PC-9 (cell line): ENCODE measurements at regions not wholly inside any gene's neighbourhood (a gene's known extent, or its start where the extent isn't known, plus 50 kb on each side); places are given as distances from the start of the nearest gene placed in this dataset.

Experiments used
- BruUV-seq: library from RNA; stranded (reverse); fragments of 400-500 nt; replicated peaks from 2 replicates; lab custom pipeline; 2021; lab: Mats Ljungman, UMichigan
- CTCF ChIA-PET: fragments of 300-600 bp; sonication (Branson Sonifier 250); formaldehyde crosslinking; loops from one replicate; lab custom pipeline; 2022; ENCODE audit warnings: antibody characterized with exemption; lab: Charles Lee
- POLR2A ChIA-PET: fragments of 300-600 bp; sonication (Branson Sonifier 250); formaldehyde crosslinking; loops from one replicate; lab custom pipeline; 2022; ENCODE audit warnings: antibody characterized with exemption; ENCODE audit not compliant: unreplicated experiment; lab: Charles Lee
- DNase-seq, 2 experiments: peaks; one replicate each; pipeline versions ENCODE4 v3.0.0 to v3.0.0-alpha.2; 2015 to 2022; ENCODE audit warnings: mixed read lengths in 1 of 2
- H2AFZ ChIP-seq: fragments of 200-600 bp; sonication (generic); 2 replicates; pipeline ENCODE4 v1.8.1; 2017; ENCODE audit warnings: antibody characterized with exemption
- H3F3A ChIP-seq: fragments of 200-600 bp; sonication (generic); 2 replicates; pipeline ENCODE4 v1.8.1; 2017; ENCODE audit warnings: antibody characterized with exemption, mild to moderate bottlenecking, low read depth; ENCODE audit not compliant: insufficient read depth
- H3K27ac ChIP-seq: fragments of 200-600 bp; sonication (generic); 2 replicates; pipeline ENCODE4 v1.6.1; 2016; ENCODE audit warnings: mixed run types
- H3K27me3 ChIP-seq: fragments of 200-600 bp; sonication (generic); 2 replicates; pipeline ENCODE4 v1.6.1; 2016; ENCODE audit warnings: low read depth, mixed run types; ENCODE audit not compliant: insufficient read depth
- H3K36me3 ChIP-seq: fragments of 200-600 bp; sonication (generic); 2 replicates; pipeline ENCODE4 v1.6.1; 2016; ENCODE audit warnings: low read depth, mixed run types
- H3K4me1 ChIP-seq: fragments of 200-600 bp; sonication (generic); replicated peaks from 2 replicates; pipeline ENCODE4 v1.6.1; 2016; ENCODE audit warnings: mixed run types; ENCODE audit not compliant: insufficient read depth
- H3K4me2 ChIP-seq: fragments of 200-600 bp; sonication (generic); 2 replicates; pipeline ENCODE4 v1.6.1; 2017; ENCODE audit warnings: mixed run types
- H3K4me3 ChIP-seq: fragments of 200-600 bp; sonication (generic); 2 replicates; pipeline ENCODE4 v1.6.1; 2016; ENCODE audit warnings: mixed run types
- H3K79me2 ChIP-seq: fragments of 200-600 bp; sonication (generic); 2 replicates; pipeline ENCODE4 v1.6.1; 2017; ENCODE audit warnings: low read depth, mixed run types
- H3K9me2 ChIP-seq: fragments of 200-600 bp; sonication (generic); 2 replicates; pipeline ENCODE4 v1.8.1; 2017; ENCODE audit warnings: mild to moderate bottlenecking; ENCODE audit not compliant: insufficient read depth
- H3K9me3 ChIP-seq: fragments of 200-600 bp; sonication (generic); 2 replicates; pipeline ENCODE4 v1.8.1; 2016; ENCODE audit warnings: low read depth; ENCODE audit not compliant: insufficient read depth
- H4K20me1 ChIP-seq: fragments of 200-600 bp; sonication (generic); 2 replicates; pipeline ENCODE4 v1.8.1; 2017; ENCODE audit not compliant: insufficient read depth
- CTCF ChIP-seq: fragments of 200-600 bp; sonication (generic); conservative IDR thresholded peaks from 2 replicates; pipeline ENCODE4 v1.6.1; 2017; ENCODE audit warnings: mixed run types, antibody characterized with exemption, mild to moderate bottlenecking, moderate library complexity
- EZH2 ChIP-seq: fragments of 200-600 bp; sonication (generic); IDR thresholded peaks from 2 replicates; pipeline ENCODE4 v1.8.0; 2017; ENCODE audit warnings: antibody characterized with exemption, low read depth
- intact Hi-C: fragments of 100-400 bp; cut with micrococcal nuclease; formaldehyde crosslinking; loops from one replicate; pipeline ENCODE4 v1.10.0; 2022; ENCODE audit not compliant: unreplicated experiment

GRCh38 chr21:19181604-19182140 lies 778.1 kb upstream of the TMPRSS15 start:
- H3K27ac ChIP-seq: no peak overlapping the region
- DNase-seq: no peak
- no peaks in the 10 kb centered on the region for H3K9me3 ChIP-seq
- H3K9me2 ChIP-seq: no peaks in the 10 kb centered on the region
- H3K79me2 ChIP-seq: no peaks in the 10 kb centered on the region
- no peaks in the 10 kb centered on the region for H4K20me1 ChIP-seq
- H3K4me2 ChIP-seq: no peak overlapping the region
- no peak overlapping the region for H3K4me3 ChIP-seq
- H3K27me3 ChIP-seq: no peaks in the 10 kb centered on the region
- no peaks in the 10 kb centered on the region for H3F3A ChIP-seq
- intact Hi-C loops: no loop called here
- no peak overlapping the region for H2AFZ ChIP-seq
- POLR2A ChIA-PET: no interaction called here
- TF ChIP-seq CTCF (no peak), EZH2 (no peak)
- H3K4me1 ChIP-seq: no peaks in the 10 kb centered on the region
- BruUV-seq: no TSS peak
- CTCF ChIA-PET: no interaction called here
- no peaks in the 10 kb centered on the region for H3K36me3 ChIP-seq

GRCh38 chr21:19197950-19198349 lies 794.4 kb upstream of the TMPRSS15 start:
- Histone ChIP-seq H3K79me2 (no peaks in the 10 kb centered on the region), H3K36me3 (no peaks in the 10 kb centered on the region), H3K27me3 (no peaks in the 10 kb centered on the region), H4K20me1 (no peaks in the 10 kb centered on the region), H3K4me3 (no peak overlapping the region), H3K9me3 (no peaks in the 10 kb centered on the region), H3F3A (no peaks in the 10 kb centered on the region), H3K9me2 (no peaks in the 10 kb centered on the region), H3K4me2 (no peak overlapping the region), H2AFZ (no peak overlapping the region), H3K4me1 (no peaks in the 10 kb centered on the region), H3K27ac (no peak overlapping the region)
- ChIA-PET POLR2A (no interaction called here), CTCF (no interaction called here)
- TF ChIP-seq EZH2: no peak
- no peak for TF ChIP-seq CTCF
- intact Hi-C loops: no loop called here
- no TSS peak for BruUV-seq
- DNase-seq: no peak

- no peaks in the 10 kb centered on the region for H3K36me3 ChIP-seq
- CTCF ChIA-PET: no interaction called here
- H3K79me2 ChIP-seq: no peaks in the 10 kb centered on the region
- POLR2A ChIA-PET: no interaction called here
- no peak for DNase-seq
- no peaks in the 10 kb centered on the region for H3K27me3 ChIP-seq
- H3F3A ChIP-seq: no peaks in the 10 kb centered on the region
- BruUV-seq: no TSS peak
- TF ChIP-seq CTCF: no peak
- no peak for TF ChIP-seq EZH2
- H3K4me2 ChIP-seq: no peak overlapping the region
- H3K9me3 ChIP-seq: no peaks in the 10 kb centered on the region
- no peaks in the 10 kb centered on the region for H3K9me2 ChIP-seq
- no peak overlapping the region for H3K4me3 ChIP-seq
- no peak overlapping the region for H3K27ac ChIP-seq
- no peak overlapping the region for H2AFZ ChIP-seq
- no peaks in the 10 kb centered on the region for H4K20me1 ChIP-seq
- intact Hi-C loops: no loop called here
- H3K4me1 ChIP-seq: no peaks in the 10 kb centered on the region
Measured at GRCh38 chr21:19198801-19199200, 795.2 kb upstream of the TMPRSS15 start.
